Spleen (tissue), 11 donors: ENCODE measurements at regions not wholly inside any gene's neighbourhood (a gene's known extent, or its start where the extent isn't known, plus 50 kb on each side); places are given as distances from the start of the nearest gene placed in this dataset.

Source experiments
- DNase-seq: peaks from one replicate; pipeline ENCODE4 v3.0.0-alpha.2; 2020
- H3K27ac ChIP-seq, 8 donors: fragments of 200-600 bp; sonication (generic) in 7 of 8; 1 replicate in 4 of 8; 2 replicates in 4 of 8; pipeline versions ENCODE4 v1.5.0 to v1.8.0; 2016 to 2021; ENCODE audit warnings: inconsistent platforms in 4 of 8, mild to moderate bottlenecking in 4 of 8, moderate library complexity in 1 of 8
- H3K27me3 ChIP-seq, 7 donors: fragments of 200-600 bp; sonication (generic) in 6 of 7; replicated peaks in 1 of 7; 1 replicate in 4 of 7; 2 replicates in 3 of 7; pipeline versions ENCODE4 v1.5.0 to v1.8.0; 2016 to 2021; ENCODE audit warnings: inconsistent platforms in 3 of 7, mild to moderate bottlenecking in 1 of 7
- H3K36me3 ChIP-seq, 6 donors: fragments of 200-600 bp; sonication (generic) in 5 of 6; 1 replicate in 4 of 6; 2 replicates in 2 of 6; pipeline versions ENCODE4 v1.5.0 to v1.8.0; 2016 to 2021; ENCODE audit warnings: inconsistent platforms in 2 of 6
- H3K4me1 ChIP-seq, 6 donors: fragments of 200-600 bp; sonication (generic) in 5 of 6; 1 replicate in 3 of 6; 2 replicates in 3 of 6; pipeline versions ENCODE4 v1.5.0 to v1.8.0; 2016 to 2021; ENCODE audit warnings: inconsistent platforms in 3 of 6
- H3K4me3 ChIP-seq, 8 donors: fragments of 200-600 bp; sonication (generic) in 7 of 8; 1 replicate in 4 of 8; 2 replicates in 4 of 8; pipeline versions ENCODE4 v1.5.0 to v1.8.0; 2016 to 2021; ENCODE audit warnings: inconsistent platforms in 4 of 8, mild to moderate bottlenecking in 4 of 8, moderate library complexity in 2 of 8
- H3K9me3 ChIP-seq, 8 donors: fragments of 200-600 bp; sonication (generic) in 7 of 8; 1 replicate in 4 of 8; 2 replicates in 4 of 8; pipeline versions ENCODE4 v1.5.0 to v1.8.0; 2016 to 2021; ENCODE audit warnings: inconsistent platforms in 4 of 8
- POLR2A ChIP-seq, 3 donors: fragments of 450-650 bp; IDR thresholded peaks; one replicate each; pipeline ENCODE4 v1.5.1; 2017; ENCODE audit warnings: antibody characterized with exemption in 3 of 3, mild to moderate bottlenecking in 1 of 3
- POLR2AphosphoS5 ChIP-seq, 3 donors: sonication (generic); formaldehyde crosslinking; IDR thresholded peaks; one replicate each; pipeline ENCODE4 v1.5.1; 2017; ENCODE audit warnings: antibody characterized with exemption in 3 of 3
- WGBS, 5 donors: extraction: QIAGEN DNeasy Blood & Tissue Kit in 3 of 5; methylation state at CpG; one replicate each; pipeline versions ENCODE4 v1.1.5 to v1.1.7; 2013 to 2018; 5-methylcytosine and 5-hydroxymethylcytosine counted together
- intact Hi-C: fragments of 100-400 bp; cut with DNase I; formaldehyde crosslinking; loops from one replicate; pipeline ENCODE4 v1.15.0; 2023; ENCODE audit warnings: low total_unique reads
- TF ChIP-seq, protein P1 (sequence below), 11 experiments: fragments of 200-600 bp in 7 of 11; fragments of 450-650 bp in 4 of 11; sonication (generic) in 4 of 11; IDR thresholded peaks in 8 of 11; conservative IDR thresholded peaks in 3 of 11; 1 replicate in 7 of 11; 2 replicates in 4 of 11; pipeline versions ENCODE4 v1.4.0 to v1.8.0; 2016 to 2021; ENCODE audit warnings: antibody characterized with exemption in 11 of 11, inconsistent platforms in 4 of 11, mild to moderate bottlenecking in 1 of 11
- donor health status: healthy with polysubstance abuse.
- donor health status: DM: no; HTN: no; CAD: no; lungs with moderate emphysema.
- donor health status: DM: no; HTN: no; CAD: no.
- donor health status: Bipolar disorder and iron deficiency.
- donor health status: healthy.
- donor health status: DM: no; HTN: no; CAD: no.
- donor health status: DM: yes; HTN: yes; CAD: no.

GRCh38 chr9:89661956-89662717 is 57.3 kb downstream of the GADD45G start:
- 27 to 59% (median 40%) methylated on average over 10 to 21 of the region's 21 CpGs for WGBS, 5 donors
- Histone ChIP-seq H3K27ac (peak overlapping the region in 7 of 8 donors; percentile 9 to 81 (median 69)), H3K4me1 (peaks cover 10 to 69% (median 36%) of the 10 kb centered on the region in 6 donors)

DNA sequence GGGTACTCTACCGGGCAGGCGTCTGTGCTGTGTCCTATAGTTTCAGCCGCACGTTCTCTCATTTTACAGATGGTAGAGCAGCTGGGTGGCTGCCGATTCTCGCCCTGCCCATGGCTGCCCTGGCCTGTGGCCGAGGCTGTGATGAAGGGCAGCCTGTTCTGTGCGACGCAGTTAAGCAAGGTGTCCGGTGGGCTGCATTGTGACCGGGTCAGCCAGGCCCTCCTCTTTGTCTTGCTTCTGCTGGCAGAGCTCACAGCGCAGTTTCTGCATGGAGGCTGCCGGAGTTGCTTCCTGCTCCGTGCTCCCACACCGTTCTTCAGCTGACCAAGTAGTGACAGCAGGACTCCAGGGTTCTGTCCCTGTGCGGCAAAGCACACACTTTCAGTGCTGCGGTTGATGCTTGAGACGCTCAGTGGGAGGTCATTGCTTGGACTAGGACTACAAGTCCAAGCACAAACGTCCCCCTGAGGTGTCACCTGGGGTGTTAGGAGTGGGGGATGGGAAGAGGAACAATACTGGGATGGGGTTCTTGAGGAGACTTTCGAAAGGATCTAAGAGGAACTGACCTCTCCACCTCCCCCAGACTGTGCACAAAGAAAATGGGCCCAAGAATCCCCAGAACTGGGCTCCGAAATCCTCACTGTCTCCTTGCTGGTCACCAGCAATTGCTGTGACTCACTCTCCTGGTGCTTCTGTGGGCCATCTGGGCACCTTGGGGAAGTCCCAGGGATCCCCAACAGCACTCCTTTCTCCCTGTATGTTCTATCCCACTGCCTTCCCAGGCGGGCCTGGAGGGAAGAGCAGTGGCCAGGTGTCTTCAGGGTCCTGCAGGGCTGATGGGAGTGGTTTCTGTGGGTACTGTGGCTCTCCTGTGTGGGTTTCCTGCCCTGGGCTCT is 58.2 kb downstream of the GADD45G start:
- Histone ChIP-seq H3K4me3 (peak overlapping the region in 2 of 8 donors; percentile 18 to 57), H3K4me1 (peaks cover 10 to 61% (median 32%) of the 10 kb centered on the region in 6 donors), H3K36me3 (no peaks in the 10 kb centered on the region), H3K9me3 (no peaks in the 10 kb centered on the region), H3K27ac (peak overlapping the region in 7 of 8 donors; percentile 9 to 81 (median 69)), H3K27me3 (peaks cover 0 to 5% (median 0%) of the 10 kb centered on the region in 7 donors)
- 80 to 87% (median 81%) methylated on average over 16 to 22 of the region's 22 CpGs for WGBS, 5 donors
- TF ChIP-seq, protein P1, sequence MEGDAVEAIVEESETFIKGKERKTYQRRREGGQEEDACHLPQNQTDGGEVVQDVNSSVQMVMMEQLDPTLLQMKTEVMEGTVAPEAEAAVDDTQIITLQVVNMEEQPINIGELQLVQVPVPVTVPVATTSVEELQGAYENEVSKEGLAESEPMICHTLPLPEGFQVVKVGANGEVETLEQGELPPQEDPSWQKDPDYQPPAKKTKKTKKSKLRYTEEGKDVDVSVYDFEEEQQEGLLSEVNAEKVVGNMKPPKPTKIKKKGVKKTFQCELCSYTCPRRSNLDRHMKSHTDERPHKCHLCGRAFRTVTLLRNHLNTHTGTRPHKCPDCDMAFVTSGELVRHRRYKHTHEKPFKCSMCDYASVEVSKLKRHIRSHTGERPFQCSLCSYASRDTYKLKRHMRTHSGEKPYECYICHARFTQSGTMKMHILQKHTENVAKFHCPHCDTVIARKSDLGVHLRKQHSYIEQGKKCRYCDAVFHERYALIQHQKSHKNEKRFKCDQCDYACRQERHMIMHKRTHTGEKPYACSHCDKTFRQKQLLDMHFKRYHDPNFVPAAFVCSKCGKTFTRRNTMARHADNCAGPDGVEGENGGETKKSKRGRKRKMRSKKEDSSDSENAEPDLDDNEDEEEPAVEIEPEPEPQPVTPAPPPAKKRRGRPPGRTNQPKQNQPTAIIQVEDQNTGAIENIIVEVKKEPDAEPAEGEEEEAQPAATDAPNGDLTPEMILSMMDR (IDR thresholded peaks at IDR 0.05 in 8 of 11, conservative IDR thresholded peaks at IDR 0.05 in 3 of 11): no peak
- TF ChIP-seq POLR2AphosphoS5 (IDR thresholded peaks at IDR 0.05) (no peak), POLR2A (IDR thresholded peaks at IDR 0.05) (no peak)
- peak; percentile 66 for DNase-seq
- intact Hi-C loops: no loop called here

More at GRCh38 chr9:89661956-89662717, 57.3 kb downstream of the GADD45G start:
- H3K9me3 ChIP-seq: no peaks in the 10 kb centered on the region
- H3K36me3 ChIP-seq: no peaks in the 10 kb centered on the region
- intact Hi-C loops: no loop called here
- peaks cover 0 to 5% (median 0%) of the 10 kb centered on the region in 7 donors for H3K27me3 ChIP-seq
- DNase-seq: peak; percentile 89
- H3K4me3 ChIP-seq: peak overlapping the region in 5 of 8 donors; percentile 10 to 57 (median 18)
- no peak for TF ChIP-seq POLR2A (IDR thresholded peaks at IDR 0.05)
- TF ChIP-seq, protein P1 (IDR thresholded peaks at IDR 0.05 in 8 of 11, conservative IDR thresholded peaks at IDR 0.05 in 3 of 11): no peak
- peak; percentile 29 to 71 (median 65) for TF ChIP-seq POLR2AphosphoS5 (IDR thresholded peaks at IDR 0.05)

GRCh38 chr9:89663614-89663970 is 58.8 kb downstream of the GADD45G start:
- intact Hi-C loops: no loop called here
- WGBS, 5 donors: 84 to 92% (median 89%) methylated on average over 3 of the region's 3 CpGs
- peak; percentile 18 for DNase-seq
- TF ChIP-seq, protein P1 (IDR thresholded peaks at IDR 0.05 in 8 of 11, conservative IDR thresholded peaks at IDR 0.05 in 3 of 11): no peak
- no peak for TF ChIP-seq POLR2AphosphoS5 (IDR thresholded peaks at IDR 0.05)
- no peak for TF ChIP-seq POLR2A (IDR thresholded peaks at IDR 0.05)
- Histone ChIP-seq H3K36me3 (no peaks in the 10 kb centered on the region), H3K4me1 (peaks cover 10 to 55% (median 29%) of the 10 kb centered on the region in 6 donors), H3K4me3 (no peak overlapping the region), H3K9me3 (no peaks in the 10 kb centered on the region), H3K27me3 (peaks cover 0 to 5% (median 0%) of the 10 kb centered on the region in 7 donors), H3K27ac (peak overlapping the region in 4 of 8 donors; percentile 51 to 81 (median 73))
